K562 (cell line): ENCODE measurements at regions not wholly inside any gene's neighbourhood (a gene's known extent, or its start where the extent isn't known, plus 50 kb on each side); places are given as distances from the start of the nearest gene placed in this dataset.

Source experiments
- ATF4 ChIP-seq: fragments of 450-650 bp; formaldehyde crosslinking; IDR thresholded peaks from 2 replicates; pipeline ENCODE4 v1.4.0; 2022; ENCODE audit warnings: mild to moderate bottlenecking, moderate library complexity
- HBP1 ChIP-seq: fragments of 450-650 bp; formaldehyde crosslinking; IDR thresholded peaks from 2 replicates; pipeline ENCODE4 v1.4.0; 2022; ENCODE audit warnings: missing genetic modification characterization
- JUN ChIP-seq, 2 experiments: sonication (generic) in 1 of 2; formaldehyde crosslinking in 1 of 2; IDR thresholded peaks; 2 replicates each; pipeline versions ENCODE4 v1.6.1 to v1.8.0; 2012 to 2022; ENCODE audit warnings: borderline replicate concordance in 2 of 2, mild to moderate bottlenecking in 2 of 2, improper control_type of control experiment in 1 of 2, low read depth in 1 of 2, low read length in 1 of 2, missing genetic modification reagents in 1 of 2
- KLF13 ChIP-seq: fragments of 450-650 bp; IDR thresholded peaks from 2 replicates; pipeline ENCODE4 v1.6.1; 2016; ENCODE audit warnings: missing genetic modification characterization, low read depth, mild to moderate bottlenecking, missing compliant biosample characterization, moderate library complexity, borderline replicate concordance
- MYC ChIP-seq, 2 experiments: fragments of 250-450 bp in 1 of 2; sonication (Bioruptor Pico) in 1 of 2; IDR thresholded peaks; 2 replicates each; pipeline versions ENCODE4 v1.5.1 to v1.6.1; 2012 to 2021; ENCODE audit warnings: low read depth in 2 of 2, borderline replicate concordance in 1 of 2, improper control_type of control experiment in 1 of 2, low read length in 1 of 2, mild to moderate bottlenecking in 1 of 2, moderate library complexity in 1 of 2
- NEUROD1 ChIP-seq: fragments of 150-350 bp; IDR thresholded peaks from 2 replicates; pipeline ENCODE4 v1.6.1; 2014; ENCODE audit warnings: borderline replicate concordance, low read length, low read depth; ENCODE audit not compliant: partially characterized antibody
- PBX2 ChIP-seq, 2 experiments: IDR thresholded peaks in 1 of 2; conservative IDR thresholded peaks in 1 of 2; 2 replicates each; pipeline ENCODE4 v1.6.1; 2016; ENCODE audit warnings: low read depth in 2 of 2, mild to moderate bottlenecking in 1 of 2, missing compliant biosample characterization in 1 of 2, missing genetic modification characterization in 1 of 2, moderate library complexity in 1 of 2
- ZNF197 ChIP-seq: fragments of 200-800 bp; sonication (Bioruptor generic); IDR thresholded peaks from 2 replicates; pipeline ENCODE4 v1.6.1; 2016; ENCODE audit warnings: low read depth, missing genetic modification characterization, missing compliant biosample characterization
- ZNF3 ChIP-seq: fragments of 250-450 bp; sonication (Bioruptor Pico); IDR thresholded peaks from 2 replicates; pipeline ENCODE4 v1.5.0; 2021; ENCODE audit warnings: mild to moderate bottlenecking, moderate library complexity
- ZNF318 ChIP-seq, 2 experiments: fragments of 450-650 bp; IDR thresholded peaks; 2 replicates each; pipeline ENCODE4 v1.6.1; 2016; ENCODE audit warnings: mild to moderate bottlenecking in 2 of 2, borderline replicate concordance in 1 of 2, low read depth in 1 of 2, moderate library complexity in 1 of 2

- TF ChIP-seq ZNF318 (IDR thresholded peaks at IDR 0.05; ENCODE audit: borderline replicate concordance in 1 of 2, low read depth in 1 of 2) (peak in 1 of 2 experiments; percentile 95; a peak in 2 of 4 replicates), NEUROD1 (peak; percentile 45), JUN (IDR thresholded peaks at IDR 0.05; ENCODE audit: borderline replicate concordance, low read depth, low read length) (peak; percentile 61; the same call in 1 of the 2 replicates), JUN (CRISPR knock-in tag; IDR thresholded peaks at IDR 0.05; ENCODE audit: borderline replicate concordance) (no peak), ZNF197 (CRISPR knock-in tag) (peak; percentile 22; the same call in 1 of the 2 replicates), MYC (IDR thresholded peaks at IDR 0.05; ENCODE audit: low read depth, low read length) (peak; percentile 87), MYC (CRISPR knock-in tag; IDR thresholded peaks at IDR 0.05; ENCODE audit: borderline replicate concordance, low read depth) (no peak), ATF4 (CRISPR knock-in tag) (peak; percentile 97), ZNF3 (CRISPR knock-in tag) (0 out of 2 replicates have a peak, but pooled peaks have one; percentile 6), PBX2 (CRISPR knock-in tag; IDR thresholded peaks at IDR 0.05; ENCODE audit: low read depth) (no peak), PBX2 (tag; conservative IDR thresholded peaks at IDR 0.05; ENCODE audit: low read depth) (peak; percentile 79), KLF13 (0 out of 2 replicates have a peak, but pooled peaks have one; percentile 29), HBP1 (CRISPR knock-in tag) (0 out of 2 replicates have a peak, but pooled peaks have one; percentile 5)
These were observed 494.5 kb upstream of the MAP2 start (continued) for GRCh38 chr2:208929139-208929864.
